H1 (cell line): ENCODE measurements at regions not wholly inside any gene's neighbourhood (a gene's known extent, or its start where the extent isn't known, plus 50 kb on each side); places are given as distances from the start of the nearest gene placed in this dataset.

ENCODE experiments used
- CTCF ChIA-PET: fragments of 300-600 bp; sonication (Branson Sonifier 250); formaldehyde crosslinking; loops from one replicate; lab custom pipeline; 2021; ENCODE audit not compliant: partially characterized antibody; lab: Charles Lee
- POLR2A ChIA-PET: fragments of 300-600 bp; sonication (Branson Sonifier 250); formaldehyde crosslinking; loops from one replicate; lab custom pipeline; 2021; ENCODE audit warnings: inconsistent platforms; ENCODE audit not compliant: partially characterized antibody; lab: Charles Lee
- DNase-seq, 2 experiments: peaks; one replicate each; pipeline versions ENCODE4 v3.0.0 to v3.0.0-alpha.2; 2010 to 2022; ENCODE audit warnings: low spot score in 2 of 2, low read depth in 1 of 2, mixed read lengths in 1 of 2
- FAIRE-seq: peaks from 2 replicates; lab custom pipeline; 2011; peaks lifted over from hg19 to GRCh38; lab: Jason Lieb, UNC
- H2AFZ ChIP-seq: 2 replicates; pipeline ENCODE4 v1.8.1; 2012; ENCODE audit warnings: low read length, inconsistent platforms
- H2AK5ac ChIP-seq: 2 replicates; pipeline ENCODE4 v1.6.1; 2013; ENCODE audit warnings: low read depth, low read length
- H2BK120ac ChIP-seq: replicated peaks from 2 replicates; pipeline ENCODE3; 2013; ENCODE audit warnings: low read depth, low read length, inconsistent platforms
- H2BK12ac ChIP-seq: 2 replicates; pipeline ENCODE4 v1.6.1; 2013; ENCODE audit warnings: low read depth, low read length
- H2BK15ac ChIP-seq: 2 replicates; pipeline ENCODE4 v1.6.1; 2013; ENCODE audit warnings: low read length
- H2BK20ac ChIP-seq: 2 replicates; pipeline ENCODE4 v1.6.1; 2013; ENCODE audit warnings: low read length
- H2BK5ac ChIP-seq: 2 replicates; pipeline ENCODE4 v1.6.1; 2013; ENCODE audit warnings: low read depth, low read length
- H3K14ac ChIP-seq: 2 replicates; pipeline ENCODE4 v1.6.1; 2013; ENCODE audit warnings: inconsistent platforms; ENCODE audit not compliant: insufficient read length
- H3K18ac ChIP-seq: 2 replicates; pipeline ENCODE4 v1.6.1; 2013; ENCODE audit warnings: low read length; ENCODE audit errors: extremely low read depth
- H3K23ac ChIP-seq: 2 replicates; pipeline ENCODE4 v1.6.1; 2013; ENCODE audit warnings: inconsistent platforms; ENCODE audit not compliant: insufficient read length
- H3K23me2 ChIP-seq: 2 replicates; pipeline ENCODE4 v1.6.1; 2013; ENCODE audit warnings: low read depth, low read length
- H3K27ac ChIP-seq: 2 replicates; pipeline ENCODE4 v1.6.1; 2011; ENCODE audit warnings: low read depth, low read length, inconsistent platforms
- H3K27me3 ChIP-seq, 4 experiments: replicated peaks in 1 of 4; 1 replicate in 1 of 4; 2 replicates in 3 of 4; pipeline versions ENCODE4 v1.6.1 to v1.8.1; 2011 to 2013; ENCODE audit warnings: low read length in 3 of 4, mild to moderate bottlenecking in 3 of 4, inconsistent platforms in 2 of 4, mixed read lengths in 2 of 4, moderate library complexity in 1 of 4; ENCODE audit not compliant: control insufficient read depth in 3 of 4, insufficient read depth in 3 of 4; ENCODE audit errors: extremely low read depth in 1 of 4
- H3K36me3 ChIP-seq, 4 experiments: 2 replicates each; pipeline versions ENCODE4 v1.6.1 to v1.8.1; 2011 to 2013; ENCODE audit warnings: mild to moderate bottlenecking in 4 of 4, low read length in 3 of 4, moderate library complexity in 2 of 4, control low read depth in 1 of 4, inconsistent platforms in 1 of 4; ENCODE audit not compliant: insufficient read depth in 4 of 4, control insufficient read depth in 2 of 4
- H3K4ac ChIP-seq: replicated peaks from 2 replicates; pipeline ENCODE3; 2013; ENCODE audit warnings: low read length, low read depth, mixed read lengths, inconsistent platforms; ENCODE audit not compliant: insufficient read length
- H3K4me1 ChIP-seq, 4 experiments: replicated peaks in 1 of 4; 1 replicate in 1 of 4; 2 replicates in 3 of 4; pipeline versions ENCODE4 v1.6.1 to v1.8.1; 2011 to 2013; ENCODE audit warnings: low read length in 3 of 4, inconsistent platforms in 2 of 4, mixed read lengths in 1 of 4; ENCODE audit not compliant: insufficient read depth in 4 of 4, control insufficient read depth in 3 of 4
- H3K4me2 ChIP-seq, 2 experiments: 2 replicates each; pipeline versions ENCODE4 v1.6.1 to v1.8.1; 2011 to 2013; ENCODE audit warnings: low read depth in 2 of 2, low read length in 2 of 2, control low read depth in 1 of 2, inconsistent platforms in 1 of 2, mild to moderate bottlenecking in 1 of 2; ENCODE audit not compliant: insufficient read depth in 1 of 2
- H3K4me3 ChIP-seq, 4 experiments: fragments of 200-600, 300-600 bp in 1 of 4; sonication (generic), shearing (Covaris generic), sonication (Bioruptor Twin) in 1 of 4; 2 replicates each; pipeline versions ENCODE4 v1.5.1 to v1.8.1; 2011 to 2016; ENCODE audit warnings: low read length in 4 of 4, low read depth in 3 of 4, control low read depth in 2 of 4, inconsistent platforms in 2 of 4, mild to moderate bottlenecking in 2 of 4, mixed read lengths in 1 of 4, moderate library complexity in 1 of 4; ENCODE audit not compliant: insufficient read depth in 2 of 4; ENCODE audit errors: extremely low read depth in 1 of 4
- H3K56ac ChIP-seq: replicated peaks from 2 replicates; pipeline ENCODE3; 2013; ENCODE audit warnings: low read depth, mild to moderate bottlenecking, mixed read lengths, low read length, inconsistent platforms; ENCODE audit not compliant: insufficient read length
- H3K79me1 ChIP-seq: 2 replicates; pipeline ENCODE4 v1.6.1; 2013; ENCODE audit warnings: low read depth, low read length, control low read depth
- H3K79me2 ChIP-seq, 2 experiments: 2 replicates each; pipeline versions ENCODE4 v1.6.1 to v1.8.1; 2012 to 2013; ENCODE audit warnings: low read length in 2 of 2, mild to moderate bottlenecking in 2 of 2, inconsistent platforms in 1 of 2; ENCODE audit not compliant: insufficient read depth in 2 of 2, control insufficient read depth in 1 of 2
- H3K9ac ChIP-seq, 4 experiments: replicated peaks in 1 of 4; 1 replicate in 1 of 4; 2 replicates in 3 of 4; pipeline versions ENCODE4 v1.6.1 to v1.8.1; 2011 to 2013; ENCODE audit warnings: low read depth in 3 of 4, low read length in 3 of 4, control low read depth in 2 of 4, mild to moderate bottlenecking in 2 of 4, moderate library complexity in 2 of 4, inconsistent platforms in 1 of 4; ENCODE audit errors: extremely low read depth in 1 of 4
- H3K9me3 ChIP-seq, 2 experiments: 2 replicates each; pipeline versions ENCODE4 v1.6.1 to v1.8.1; 2012 to 2013; ENCODE audit warnings: mild to moderate bottlenecking in 2 of 2, moderate library complexity in 2 of 2, control low read depth in 1 of 2, inconsistent platforms in 1 of 2, low read depth in 1 of 2, low read length in 1 of 2, mixed read lengths in 1 of 2; ENCODE audit not compliant: insufficient read depth in 2 of 2
- H4K20me1 ChIP-seq, 2 experiments: replicated peaks in 1 of 2; 2 replicates each; pipeline versions ENCODE3 to v1.8.1; 2011 to 2013; ENCODE audit warnings: inconsistent platforms in 2 of 2, low read length in 2 of 2, mild to moderate bottlenecking in 1 of 2; ENCODE audit not compliant: insufficient read depth in 2 of 2, control insufficient read depth in 1 of 2
- H4K5ac ChIP-seq: 2 replicates; pipeline ENCODE4 v1.6.1; 2013; ENCODE audit warnings: low read length, low read depth, mixed read lengths, inconsistent platforms; ENCODE audit not compliant: insufficient read length
- H4K8ac ChIP-seq: 2 replicates; pipeline ENCODE4 v1.8.0; 2013; ENCODE audit warnings: mild to moderate bottlenecking, moderate library complexity, low read length, inconsistent platforms; ENCODE audit not compliant: insufficient read depth; ENCODE audit errors: extremely low read depth
- H4K91ac ChIP-seq: replicated peaks from 2 replicates; pipeline ENCODE3; 2013; ENCODE audit warnings: low read length, mixed read lengths, inconsistent platforms; ENCODE audit not compliant: insufficient read length
- ASH2L ChIP-seq: fragments of 200-600, 300-600 bp; sonication (generic); IDR thresholded peaks from one replicate; pipeline ENCODE4 v1.7.1; 2017; ENCODE audit warnings: low read length
- EGR1 ChIP-seq: IDR thresholded peaks from 2 replicates; pipeline ENCODE4 v1.6.1; 2011; ENCODE audit warnings: low read depth, low read length, borderline replicate concordance
- GABPA ChIP-seq: IDR thresholded peaks from 2 replicates; pipeline ENCODE4 v1.6.1; 2011; ENCODE audit warnings: mild to moderate bottlenecking, low read length, moderate library complexity, borderline replicate concordance; ENCODE audit not compliant: insufficient read depth
- HDAC6 ChIP-seq: IDR thresholded peaks from one replicate; pipeline ENCODE4 v1.7.1; 2012; ENCODE audit warnings: low read depth, mild to moderate bottlenecking, inconsistent platforms, low read length, moderate library complexity
- KDM1A ChIP-seq: fragments of 200-600, 300-600 bp; sonication (generic); IDR thresholded peaks from 2 replicates; pipeline ENCODE4 v1.7.1; 2016; ENCODE audit warnings: mild to moderate bottlenecking, low read length, borderline replicate concordance
- KDM4A ChIP-seq: IDR thresholded peaks from one replicate; pipeline ENCODE4 v1.7.1; 2012; ENCODE audit warnings: low read depth, mild to moderate bottlenecking, moderate library complexity, low read length, inconsistent platforms; ENCODE audit not compliant: severe bottlenecking
- MAFK ChIP-seq: IDR thresholded peaks from 2 replicates; pipeline ENCODE4 v1.6.1; 2012; ENCODE audit warnings: low read depth, mild to moderate bottlenecking, improper control_type of control experiment, low read length
- NANOG ChIP-seq: IDR thresholded peaks from 2 replicates; pipeline ENCODE4 v1.6.1; 2011; ENCODE audit warnings: low read length, low read depth, mild to moderate bottlenecking, inconsistent platforms; ENCODE audit not compliant: insufficient read depth, poor library complexity, severe bottlenecking
- POU5F1 ChIP-seq: IDR thresholded peaks from 2 replicates; pipeline ENCODE4 v1.6.1; 2011; ENCODE audit warnings: low read depth, mild to moderate bottlenecking, low read length, moderate library complexity
- SAP30 ChIP-seq: fragments of 300-600 bp; sonication (generic); IDR thresholded peaks from 2 replicates; pipeline ENCODE4 v1.7.1; 2012; ENCODE audit warnings: low read length, moderate library complexity, mild to moderate bottlenecking, inconsistent platforms; ENCODE audit not compliant: insufficient read depth, insufficient replicate concordance
- SIX5 ChIP-seq: IDR thresholded peaks from 2 replicates; pipeline ENCODE4 v1.6.1; 2011; ENCODE audit warnings: mild to moderate bottlenecking, low read depth, low read length
- SP2 ChIP-seq: IDR thresholded peaks from 2 replicates; pipeline ENCODE4 v1.6.1; 2012; ENCODE audit warnings: mild to moderate bottlenecking, low read length, inconsistent platforms
- SUZ12 ChIP-seq: fragments of 200-600 bp; sonication (generic); IDR thresholded peaks from 2 replicates; pipeline ENCODE4 v1.6.1; 2012; ENCODE audit warnings: mild to moderate bottlenecking, inconsistent platforms, low read length, moderate library complexity, mixed read lengths
- TAF1 ChIP-seq: IDR thresholded peaks from 2 replicates; pipeline ENCODE4 v1.6.1; 2011; ENCODE audit warnings: mild to moderate bottlenecking, low read depth, low read length
- TEAD4 ChIP-seq: IDR thresholded peaks from 2 replicates; pipeline ENCODE4 v1.6.1; 2012; ENCODE audit warnings: low read depth, low read length, inconsistent platforms, mixed read lengths
- WGBS, 2 experiments: shearing (Covaris generic) in 1 of 2; methylation state at CpG; one replicate each; pipeline versions ENCODE4 v1.1.6 to v1.1.7; 2013 to 2015; ENCODE audit warnings: low lambda C conversion rate in 2 of 2, mixed read lengths in 2 of 2, inconsistent platforms in 1 of 2, low coverage in 1 of 2, missing lambda C conversion rate in 1 of 2; ENCODE audit not compliant: insufficient replicate concordance in 2 of 2, insufficient coverage in 1 of 2, insufficient read length in 1 of 2; ENCODE audit errors: extremely low coverage in 1 of 2, missing lambda C conversion rate in 1 of 2; 5-methylcytosine and 5-hydroxymethylcytosine counted together

DNA sequence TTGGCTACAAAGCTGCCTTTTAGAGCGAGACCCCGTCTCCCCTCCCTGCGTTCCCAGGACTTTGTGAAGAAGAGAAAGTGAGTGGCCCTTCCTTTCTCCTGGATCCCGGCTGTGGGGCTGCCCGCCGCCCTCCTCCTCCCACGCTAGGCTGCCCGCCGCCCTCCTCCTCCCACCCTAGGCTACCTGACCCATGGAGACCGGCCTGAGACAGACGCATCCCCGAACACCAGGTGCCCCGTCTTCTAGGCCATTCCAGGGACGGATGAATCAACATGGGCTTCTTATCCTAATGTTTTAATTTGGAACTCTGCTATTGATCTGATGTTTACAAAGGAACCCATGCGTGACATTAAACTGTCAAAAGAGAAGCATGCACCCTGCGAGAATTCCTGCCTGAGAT lies 117.3 kb upstream of the LPCAT1 start:
- Histone ChIP-seq H3K9ac (no peak overlapping the region), H3K4me2 (peak overlapping the region in 1 of 2 experiments; percentile 54; a peak in 1 of 4 replicates), H4K20me1 (no peaks in the 10 kb centered on the region), H2BK120ac (no peak overlapping the region), H4K8ac (no peak overlapping the region), H3K18ac (no peak overlapping the region; the same call in 1 of the 2 replicates), H3K79me2 (no peaks in the 10 kb centered on the region), H4K5ac (no peak overlapping the region), H3K4ac (no peak overlapping the region), H3K4me1 (peaks cover 2 to 28% (median 8%) of the 10 kb centered on the region in 4 experiments), H2BK15ac (no peak overlapping the region), H3K9me3 (no peaks in the 10 kb centered on the region), H4K91ac (no peak overlapping the region), H3K36me3 (no peaks in the 10 kb centered on the region), H3K56ac (no peak overlapping the region), H3K27me3 (peaks cover 0 to 17% (median 11%) of the 10 kb centered on the region in 4 experiments; a peak in 6 of 7 replicates), H2AFZ (no peak overlapping the region), H2BK20ac (no peak overlapping the region), H3K23me2 (no peaks in the 10 kb centered on the region), H3K23ac (no peak overlapping the region), H3K4me3 (peak overlapping the region in 1 of 4 experiments; percentile 32; a peak in 1 of 8 replicates), H2AK5ac (no peak overlapping the region), H2BK5ac (no peak overlapping the region), H3K27ac (no peak overlapping the region), H2BK12ac (no peak overlapping the region), H3K79me1 (no peaks in the 10 kb centered on the region), H3K14ac (no peak overlapping the region)
- 69% methylated on average over 7 of the region's 16 CpGs; no CpG with 5 or more reads in 1 of the 2 experiments for WGBS, 2 experiments
- FAIRE-seq (no peak), DNase-seq (no peak)
- ChIA-PET POLR2A (no interaction called here), CTCF (interaction anchor here (0.6 to 3.9 kb wide), 6 partner anchors 16 to 161 kb away, joined by 3 to 17 read pairs (median 3); no protein-coding TSS in a partner anchor)
- TF ChIP-seq KDM4A (no peak), EGR1 (no peak), POU5F1 (no peak), NANOG (no peak), SIX5 (no peak), SUZ12 (no peak), SP2 (no peak), TEAD4 (no peak), KDM1A (no peak), MAFK (no peak), HDAC6 (no peak), TAF1 (no peak), ASH2L (no peak), SAP30 (no peak), GABPA (no peak)
